ENCODE measurements at regions not wholly inside any gene's neighbourhood (a gene's known extent, or its start where the extent isn't known, plus 50 kb on each side); places are given as distances from the start of the nearest gene placed in this dataset.

GRCh38 chr15:91561371-91562100, 292.0 kb upstream of the SLCO3A1 start:
- no peak for TF ChIP-seq CTCF (IDR thresholded peaks at IDR 0.05; ENCODE audit: unreplicated experiment)
- no peaks in the 10 kb centered on the region for H3K27me3 Mint-ChIP-seq (ENCODE audit: unreplicated experiment)
- no TSS peak for BruUV-seq (replicated peaks)
- no peaks in the 10 kb centered on the region for H3K9me3 Mint-ChIP-seq (ENCODE audit: low read depth, unreplicated experiment)
- CTCF ChIA-PET: interaction anchor here (0.6 to 2.9 kb wide), 5 partner anchors 21 to 1595 kb away, joined by 3 to 21 read pairs (median 4); no protein-coding TSS in a partner anchor
- intact Hi-C loops (cut with micrococcal nuclease; ENCODE audit: unreplicated experiment): loop anchor here (1.0 to 10.0 kb wide), 2 partner anchors 24 to 383 kb away; no protein-coding TSS in a partner anchor
- DNase-seq: peak; percentile 51
- H3K4me3 Mint-ChIP-seq (ENCODE audit: low read depth, unreplicated experiment): peak overlapping the region; percentile 59
- peaks cover 33% of the 10 kb centered on the region for H3K4me1 Mint-ChIP-seq (ENCODE audit: low read depth, unreplicated experiment)
- H3K36me3 Mint-ChIP-seq (ENCODE audit: insufficient read depth, unreplicated experiment): peaks cover 8% of the 10 kb centered on the region
- peak overlapping the region; percentile 98 for H3K27ac Mint-ChIP-seq (ENCODE audit: unreplicated experiment)

- Mint-ChIP-seq H3K4me1 (ENCODE audit: low read depth, unreplicated experiment) (peaks cover 38% of the 10 kb centered on the region), H3K4me3 (ENCODE audit: low read depth, unreplicated experiment) (no peak overlapping the region), H3K27ac (ENCODE audit: unreplicated experiment) (peak overlapping the region; percentile 98), H3K9me3 (ENCODE audit: low read depth, unreplicated experiment) (no peaks in the 10 kb centered on the region), H3K27me3 (ENCODE audit: unreplicated experiment) (no peaks in the 10 kb centered on the region), H3K36me3 (ENCODE audit: insufficient read depth, unreplicated experiment) (peaks cover 8% of the 10 kb centered on the region)
- BruUV-seq (replicated peaks): no TSS peak
- TF ChIP-seq CTCF (IDR thresholded peaks at IDR 0.05; ENCODE audit: unreplicated experiment): no peak
- CTCF ChIA-PET: no interaction called here
- intact Hi-C loops (cut with micrococcal nuclease; ENCODE audit: unreplicated experiment): loop anchor here (10.0 kb wide), 1 partner anchor 382 kb away; no protein-coding TSS in a partner anchor
- DNase-seq: no peak
These were observed 290.8 kb upstream of the SLCO3A1 start for GRCh38 chr15:91562698-91563097.

GRCh38 chr15:91564631-91565030, 288.9 kb upstream of the SLCO3A1 start:
- BruUV-seq (replicated peaks): no TSS peak
- Mint-ChIP-seq H3K27ac (ENCODE audit: unreplicated experiment) (no peak overlapping the region), H3K4me3 (ENCODE audit: low read depth, unreplicated experiment) (no peak overlapping the region), H3K36me3 (ENCODE audit: insufficient read depth, unreplicated experiment) (peaks cover 14% of the 10 kb centered on the region), H3K4me1 (ENCODE audit: low read depth, unreplicated experiment) (peaks cover 33% of the 10 kb centered on the region), H3K9me3 (ENCODE audit: low read depth, unreplicated experiment) (no peaks in the 10 kb centered on the region), H3K27me3 (ENCODE audit: unreplicated experiment) (no peaks in the 10 kb centered on the region)
- no peak for DNase-seq
- intact Hi-C loops (cut with micrococcal nuclease; ENCODE audit: unreplicated experiment): loop anchor here (10.0 kb wide), 1 partner anchor 380 kb away; no protein-coding TSS in a partner anchor
- TF ChIP-seq CTCF (IDR thresholded peaks at IDR 0.05; ENCODE audit: unreplicated experiment): no peak
- CTCF ChIA-PET: no interaction called here

GRCh38 chr15:91566141-91566540, 287.4 kb upstream of the SLCO3A1 start:
- peaks cover 13% of the 10 kb centered on the region for H3K36me3 Mint-ChIP-seq (ENCODE audit: insufficient read depth, unreplicated experiment)

More at GRCh38 chr15:91566141-91566540, 287.4 kb upstream of the SLCO3A1 start:
- CTCF ChIA-PET: no interaction called here
- Mint-ChIP-seq H3K27ac (ENCODE audit: unreplicated experiment) (no peak overlapping the region), H3K27me3 (ENCODE audit: unreplicated experiment) (no peaks in the 10 kb centered on the region), H3K9me3 (ENCODE audit: low read depth, unreplicated experiment) (peaks cover 2% of the 10 kb centered on the region), H3K4me1 (ENCODE audit: low read depth, unreplicated experiment) (peaks cover 27% of the 10 kb centered on the region), H3K4me3 (ENCODE audit: low read depth, unreplicated experiment) (no peak overlapping the region)
- DNase-seq: no peak
- TF ChIP-seq CTCF (IDR thresholded peaks at IDR 0.05; ENCODE audit: unreplicated experiment): no peak
- intact Hi-C loops (cut with micrococcal nuclease; ENCODE audit: unreplicated experiment): loop anchor here (10.0 kb wide), 1 partner anchor 379 kb away; no protein-coding TSS in a partner anchor
- no TSS peak for BruUV-seq (replicated peaks)

Data from Calu3 (cell line).